ENCODE measurements at regions not wholly inside any gene's neighbourhood (a gene's known extent, or its start where the extent isn't known, plus 50 kb on each side); places are given as distances from the start of the nearest gene placed in this dataset.

DNA sequence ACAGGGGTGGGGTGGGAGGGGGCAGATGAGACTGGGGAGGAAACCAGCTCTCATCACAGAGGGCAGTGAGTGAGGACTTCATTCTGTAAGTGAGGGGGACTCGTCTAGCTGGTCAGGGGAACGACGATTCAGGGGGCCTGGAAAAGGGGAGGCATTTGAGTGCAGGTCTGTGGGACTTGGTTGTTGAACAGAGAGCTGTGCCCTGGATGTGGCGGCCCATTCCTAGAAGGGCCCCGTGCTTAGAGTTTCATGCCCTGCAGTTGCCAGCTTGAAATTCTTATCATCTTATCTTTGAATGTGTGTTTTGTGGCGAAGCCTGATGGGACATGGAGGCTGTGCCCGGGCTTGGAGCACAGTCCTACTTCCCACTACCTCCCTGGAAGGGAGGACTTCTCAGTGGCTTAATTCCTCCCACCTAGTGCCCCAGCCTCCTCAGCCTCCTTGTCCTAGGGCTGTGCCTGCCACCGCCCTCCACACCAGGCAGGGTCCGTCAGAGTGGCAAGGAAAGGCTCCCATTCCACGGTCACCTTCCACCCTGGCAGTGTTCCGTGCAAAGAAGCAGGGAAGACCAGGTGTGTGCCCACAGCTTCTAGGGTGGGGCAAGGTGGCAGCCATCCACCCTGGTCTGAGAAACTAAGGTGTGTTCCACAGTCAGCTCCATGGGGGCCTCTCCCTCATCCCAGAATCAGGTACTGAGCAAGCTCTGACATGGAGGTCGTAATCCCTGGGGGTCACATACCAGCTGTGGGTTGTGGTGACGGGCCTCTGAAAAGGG is 59.7 kb upstream of the LMO1 start:
- DNase-seq: no peak

DNA sequence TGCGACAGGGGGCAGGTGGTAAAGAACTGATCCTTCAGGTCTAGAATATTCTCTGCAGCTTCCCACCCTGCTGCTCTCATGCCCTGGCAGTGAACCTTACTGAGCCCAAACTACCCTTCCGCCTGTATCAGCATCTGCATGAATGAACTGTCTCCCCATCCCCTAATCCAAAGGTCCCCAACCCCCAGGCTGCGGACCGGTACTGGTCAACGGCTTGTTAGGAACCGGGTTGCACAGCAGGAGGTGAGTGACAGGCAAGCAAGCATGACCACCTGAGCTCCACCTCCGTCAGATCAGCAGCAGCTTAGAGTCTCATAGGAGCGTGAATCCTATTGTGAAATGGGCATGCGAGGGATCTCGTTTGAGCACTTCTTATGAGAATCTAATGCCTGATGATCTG is 58.2 kb upstream of the LMO1 start:
- no peak for DNase-seq

DNA sequence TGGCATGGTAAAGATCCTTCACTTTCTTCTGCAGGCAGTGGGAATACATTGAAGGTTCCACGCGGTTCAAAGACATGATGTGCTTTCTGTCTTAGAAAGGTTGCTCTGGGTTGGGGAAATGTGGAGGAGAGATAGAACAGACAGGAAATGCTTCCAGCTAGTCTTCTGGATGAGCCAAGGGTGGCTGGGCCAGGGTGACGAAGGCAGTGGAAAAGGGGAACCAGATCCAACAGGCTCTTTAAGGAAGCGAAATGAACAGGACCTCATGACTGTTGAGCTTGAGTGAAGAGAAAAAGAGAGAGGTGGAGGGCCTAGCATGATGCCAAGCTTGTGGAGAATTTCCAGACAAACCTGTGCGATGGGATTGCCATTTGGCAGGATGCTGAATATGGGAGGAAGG is 56.4 kb upstream of the LMO1 start:
- no peak for DNase-seq

DNA sequence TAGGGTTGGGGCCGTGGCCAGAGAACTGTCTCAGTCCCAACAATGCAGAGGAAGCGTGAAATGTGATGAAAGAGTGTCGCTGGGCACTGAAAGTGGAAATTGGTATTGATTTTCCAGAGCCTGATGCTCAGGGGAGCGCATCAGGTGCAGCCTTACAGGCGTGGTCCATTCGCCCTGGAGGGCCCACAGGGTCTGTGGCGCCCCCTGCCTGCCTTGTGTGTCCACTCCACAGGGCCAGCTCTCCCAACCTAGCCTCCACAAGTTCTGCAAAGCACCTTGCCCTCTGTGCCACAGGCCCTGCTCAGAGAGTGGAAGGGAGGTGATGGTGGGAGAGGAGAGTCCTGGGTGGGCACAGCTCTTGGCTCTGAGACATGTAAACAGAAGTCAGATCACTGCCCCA is 54.9 kb upstream of the LMO1 start:
- no peak for DNase-seq

DNA sequence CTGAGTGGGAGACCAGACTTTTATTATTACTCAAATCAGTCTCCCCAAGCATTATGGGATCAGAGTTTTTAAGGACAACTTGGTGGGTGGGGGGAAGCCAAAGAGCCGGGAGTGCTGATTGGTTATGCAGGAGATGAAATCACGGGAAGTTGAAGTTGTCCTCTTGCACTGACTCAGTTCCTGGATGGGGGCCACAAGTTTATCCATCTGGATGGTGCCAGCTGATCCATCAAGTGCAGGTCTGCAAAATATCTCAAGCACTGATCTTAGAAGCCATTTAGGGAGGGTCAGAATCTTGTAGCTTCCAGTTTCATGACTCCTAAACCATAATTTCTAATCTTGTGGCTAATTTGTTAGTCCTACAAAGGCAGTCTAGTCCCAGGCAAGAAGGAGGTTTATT is 53.5 kb upstream of the LMO1 start:
- no peak for DNase-seq

DNA sequence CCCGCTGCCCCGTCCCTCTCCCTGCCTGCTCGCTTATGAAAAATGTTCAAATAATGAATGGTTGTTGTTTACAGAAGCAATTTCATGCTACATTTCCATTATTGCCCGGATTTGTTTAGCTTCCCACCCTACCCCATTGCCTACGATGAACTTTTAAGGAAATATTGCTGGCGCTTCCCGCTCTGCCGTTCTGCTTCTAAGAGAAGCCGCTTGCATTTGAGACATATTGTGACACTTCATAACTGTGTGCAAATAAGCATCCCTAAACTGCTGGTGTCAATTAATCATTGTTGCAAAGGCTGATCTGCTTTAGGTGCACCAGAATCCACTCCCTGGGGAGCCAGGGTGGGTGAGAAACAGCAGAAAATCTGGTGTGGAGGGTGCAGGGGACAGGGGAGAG is 52.3 kb upstream of the LMO1 start:
- no peak for DNase-seq

DNA sequence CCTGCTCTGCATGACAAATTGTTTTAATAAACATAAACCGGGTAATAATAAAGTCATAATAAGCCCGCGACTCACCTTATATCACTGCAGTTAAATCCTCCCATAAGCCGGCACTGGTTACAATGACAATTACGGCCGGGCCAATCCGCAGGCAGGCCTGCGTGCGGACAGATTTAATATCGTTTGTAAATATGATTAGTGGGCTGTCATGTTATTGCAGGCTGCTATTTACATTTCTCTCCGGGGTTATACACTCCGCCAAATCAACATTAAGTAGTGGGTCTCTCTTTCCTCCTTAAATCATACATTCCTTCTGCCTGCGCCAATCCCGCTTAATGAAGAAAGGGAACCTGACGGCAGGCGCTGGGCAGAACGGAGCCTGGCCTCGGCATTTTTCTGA is 51.8 kb upstream of the LMO1 start:
- no peak for DNase-seq

DNA sequence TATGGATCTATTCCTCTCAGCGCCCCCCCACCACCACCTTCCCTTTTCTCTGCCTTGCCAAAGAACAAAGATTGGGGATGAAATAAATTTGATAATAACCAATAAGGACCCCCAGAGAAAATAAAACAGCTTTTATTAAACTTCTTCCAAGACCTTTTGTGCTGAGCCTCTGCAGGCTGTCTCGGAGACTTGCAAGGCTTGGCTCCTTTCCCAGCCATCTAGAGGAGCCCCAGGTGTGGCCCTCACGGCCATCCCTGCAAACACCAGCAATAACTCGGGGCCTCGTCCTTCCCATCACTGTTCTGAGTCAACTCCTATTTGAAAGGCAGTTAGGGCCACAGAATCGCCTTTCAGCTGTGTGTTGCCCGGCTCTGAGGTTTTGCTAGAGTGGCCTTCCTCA is 51.2 kb upstream of the LMO1 start:
- DNase-seq: no peak

DNA sequence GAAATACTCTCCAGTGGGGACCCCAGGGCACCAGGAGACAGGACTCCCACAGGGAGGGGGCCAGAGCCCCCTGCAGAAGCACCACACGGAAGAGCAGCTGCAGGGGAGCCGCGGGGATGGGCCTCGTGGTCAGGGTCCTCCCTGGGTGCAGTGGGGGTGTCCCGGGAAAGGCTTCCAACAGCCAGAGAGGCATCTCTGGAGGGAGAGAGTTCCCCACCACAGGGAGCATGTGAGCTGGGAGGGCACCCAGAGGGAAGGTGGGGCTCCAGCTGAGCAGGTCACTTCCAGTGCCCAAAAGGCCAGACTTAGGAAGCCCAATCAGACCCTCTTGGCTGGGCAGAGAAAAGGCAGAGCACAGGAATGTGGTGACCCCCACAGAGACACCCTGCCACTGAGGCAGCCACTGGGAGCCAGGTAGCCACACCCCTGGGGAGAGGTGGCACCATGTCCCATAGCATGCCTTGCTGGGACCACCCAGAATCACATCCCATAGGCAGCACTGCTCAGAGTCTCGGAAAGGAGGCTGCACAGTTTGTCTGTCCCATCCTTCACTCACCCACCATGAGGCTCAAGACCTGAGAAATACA is 49.9 kb upstream of the LMO1 start:
- DNase-seq: no peak

All from muscle of back (tissue), 3 donors.